Peyer's patch (tissue), 4 donors: ENCODE measurements at regions not wholly inside any gene's neighbourhood (a gene's known extent, or its start where the extent isn't known, plus 50 kb on each side); places are given as distances from the start of the nearest gene placed in this dataset.

ENCODE experiments used
- CTCF ChIP-seq, 6 experiments: fragments of 450-650 bp in 4 of 6; fragments of 200-600 bp in 2 of 6; sonication (generic) in 1 of 6; IDR thresholded peaks; one replicate each; pipeline ENCODE4 v1.5.1; 2017 to 2019; ENCODE audit warnings: antibody characterized with exemption in 6 of 6, mild to moderate bottlenecking in 3 of 6, moderate library complexity in 1 of 6
- POLR2A ChIP-seq, 2 donors: fragments of 450-650 bp; IDR thresholded peaks; one replicate each; pipeline ENCODE4 v1.5.1; 2017; ENCODE audit warnings: antibody characterized with exemption in 2 of 2, mild to moderate bottlenecking in 2 of 2, moderate library complexity in 2 of 2

GRCh38 chr15:53917109-53917508 lies 61.1 kb upstream of the UNC13C start:
- no peak for TF ChIP-seq CTCF (IDR thresholded peaks at IDR 0.05)
- no peak for TF ChIP-seq POLR2A (IDR thresholded peaks at IDR 0.05)
